ENCODE measurements at regions not wholly inside any gene's neighbourhood (a gene's known extent, or its start where the extent isn't known, plus 50 kb on each side); places are given as distances from the start of the nearest gene placed in this dataset.
"Not testable (repeated sequence)": the region's sequence is repeated elsewhere in the genome, so short reads cannot be mapped to it uniquely, and the experiment has no call there.

- WGBS (ENCODE audit: insufficient coverage) = no CpG with 5 or more reads among the region's 3 CpGs
- Histone ChIP-seq H3K4me3 (ENCODE audit: control insufficient read depth in 1 of 7, extremely low read depth in 1 of 7, insufficient read depth in 4 of 7, low read depth in 2 of 7, low read length in 6 of 7) (no peak overlapping the region), H3K36me3 (ENCODE audit: control insufficient read depth in 4 of 4, insufficient read depth in 4 of 4, low read length in 3 of 4) (no peaks in the 10 kb centered on the region), H3K27ac (ENCODE audit: insufficient read depth in 1 of 2, low read depth in 1 of 2, low read length in 2 of 2, poor library complexity in 1 of 2, severe bottlenecking in 2 of 2) (no peak overlapping the region), H3K27me3 (replicated peaks in 2 of 5; ENCODE audit: control insufficient read depth in 4 of 5, insufficient read depth in 5 of 5, low read length in 4 of 5) (no peaks in the 10 kb centered on the region), H3K4me1 (ENCODE audit: control extremely low read depth in 1 of 4, control insufficient read depth in 4 of 4, insufficient read depth in 4 of 4, low read length in 3 of 4) (peaks cover 0 to 3% (median 0%) of the 10 kb centered on the region in 4 experiments), H3K9me3 (ENCODE audit: control extremely low read depth in 1 of 5, control insufficient read depth in 4 of 5, insufficient read depth in 2 of 5, low read depth in 1 of 5, low read length in 4 of 5) (no peaks in the 10 kb centered on the region)
- POLR2A ChIA-PET = no interaction called here
- CTCF ChIA-PET = no interaction called here
- no peak for DNase-seq
These were observed 55.4 kb upstream of the KLF14 start for GRCh38 chr7:130789436-130789835.

GRCh38 chr7:130791746-130792145 lies 57.7 kb upstream of the KLF14 start:
- POLR2A ChIA-PET = no interaction called here
- Histone ChIP-seq H3K4me3 (ENCODE audit: control insufficient read depth in 1 of 7, extremely low read depth in 1 of 7, insufficient read depth in 4 of 7, low read depth in 2 of 7, low read length in 6 of 7) (no peak overlapping the region), H3K27me3 (replicated peaks in 2 of 5; ENCODE audit: control insufficient read depth in 4 of 5, insufficient read depth in 5 of 5, low read length in 4 of 5) (no peaks in the 10 kb centered on the region), H3K4me1 (ENCODE audit: control extremely low read depth in 1 of 4, control insufficient read depth in 4 of 4, insufficient read depth in 4 of 4, low read length in 3 of 4) (peaks cover 0 to 3% (median 0%) of the 10 kb centered on the region in 4 experiments), H3K36me3 (ENCODE audit: control insufficient read depth in 4 of 4, insufficient read depth in 4 of 4, low read length in 3 of 4) (no peaks in the 10 kb centered on the region), H3K9me3 (ENCODE audit: control extremely low read depth in 1 of 5, control insufficient read depth in 4 of 5, insufficient read depth in 2 of 5, low read depth in 1 of 5, low read length in 4 of 5) (no peaks in the 10 kb centered on the region), H3K27ac (ENCODE audit: insufficient read depth in 1 of 2, low read depth in 1 of 2, low read length in 2 of 2, poor library complexity in 1 of 2, severe bottlenecking in 2 of 2) (no peak overlapping the region)
- WGBS (ENCODE audit: insufficient coverage) = 100% methylated on average over 1 of the region's 4 CpGs
- CTCF ChIA-PET = no interaction called here
- no peak for DNase-seq

- no peak overlapping the region for H3K27ac ChIP-seq (ENCODE audit: insufficient read depth in 1 of 2, low read depth in 1 of 2, low read length in 2 of 2, poor library complexity in 1 of 2, severe bottlenecking in 2 of 2)
- DNase-seq = no peak
- POLR2A ChIA-PET = no interaction called here
- H3K4me1 ChIP-seq (ENCODE audit: control extremely low read depth in 1 of 4, control insufficient read depth in 4 of 4, insufficient read depth in 4 of 4, low read length in 3 of 4) = peaks cover 0 to 3% (median 0%) of the 10 kb centered on the region in 4 experiments
- 100% methylated on average over 2 of the region's 9 CpGs for WGBS (ENCODE audit: insufficient coverage)
- H3K27me3 ChIP-seq (replicated peaks in 2 of 5; ENCODE audit: control insufficient read depth in 4 of 5, insufficient read depth in 5 of 5, low read length in 4 of 5) = no peaks in the 10 kb centered on the region
- no peaks in the 10 kb centered on the region for H3K9me3 ChIP-seq (ENCODE audit: control extremely low read depth in 1 of 5, control insufficient read depth in 4 of 5, insufficient read depth in 2 of 5, low read depth in 1 of 5, low read length in 4 of 5)
- no peak overlapping the region for H3K4me3 ChIP-seq (ENCODE audit: control insufficient read depth in 1 of 7, extremely low read depth in 1 of 7, insufficient read depth in 4 of 7, low read depth in 2 of 7, low read length in 6 of 7)
- CTCF ChIA-PET = no interaction called here
- no peaks in the 10 kb centered on the region for H3K36me3 ChIP-seq (ENCODE audit: control insufficient read depth in 4 of 4, insufficient read depth in 4 of 4, low read length in 3 of 4)
These were observed 60.0 kb upstream of the KLF14 start for GRCh38 chr7:130793855-130794618.

GRCh38 chr7:130794619-130794922 lies 60.6 kb upstream of the KLF14 start:
- no peaks in the 10 kb centered on the region for H3K9me3 ChIP-seq (ENCODE audit: control extremely low read depth in 1 of 5, control insufficient read depth in 4 of 5, insufficient read depth in 2 of 5, low read depth in 1 of 5, low read length in 4 of 5)
- no peaks in the 10 kb centered on the region for H3K27me3 ChIP-seq (replicated peaks in 2 of 5; ENCODE audit: control insufficient read depth in 4 of 5, insufficient read depth in 5 of 5, low read length in 4 of 5)
- DNase-seq = no peak
- 100% methylated on average over 2 of the region's 3 CpGs for WGBS (ENCODE audit: insufficient coverage)
- ChIA-PET POLR2A (interaction anchor here (0.6 kb wide), 1 partner anchor 655 kb away, joined by 3 read pairs; no protein-coding TSS in a partner anchor), CTCF (no interaction called here)
- no peaks in the 10 kb centered on the region for H3K36me3 ChIP-seq (ENCODE audit: control insufficient read depth in 4 of 4, insufficient read depth in 4 of 4, low read length in 3 of 4)
- no peak overlapping the region for H3K27ac ChIP-seq (ENCODE audit: insufficient read depth in 1 of 2, low read depth in 1 of 2, low read length in 2 of 2, poor library complexity in 1 of 2, severe bottlenecking in 2 of 2)
- H3K4me3 ChIP-seq (ENCODE audit: control insufficient read depth in 1 of 7, extremely low read depth in 1 of 7, insufficient read depth in 4 of 7, low read depth in 2 of 7, low read length in 6 of 7) = no peak overlapping the region
- H3K4me1 ChIP-seq (ENCODE audit: control extremely low read depth in 1 of 4, control insufficient read depth in 4 of 4, insufficient read depth in 4 of 4, low read length in 3 of 4) = no peaks in the 10 kb centered on the region

- H3K27ac ChIP-seq (ENCODE audit: insufficient read depth in 1 of 2, low read depth in 1 of 2, low read length in 2 of 2, poor library complexity in 1 of 2, severe bottlenecking in 2 of 2); H3K4me3 ChIP-seq (ENCODE audit: control insufficient read depth in 1 of 7, extremely low read depth in 1 of 7, insufficient read depth in 4 of 7, low read depth in 2 of 7, low read length in 6 of 7); DNase-seq; CTCF ChIA-PET; H3K27me3 ChIP-seq (replicated peaks in 2 of 5; ENCODE audit: control insufficient read depth in 4 of 5, insufficient read depth in 5 of 5, low read length in 4 of 5); H3K9me3 ChIP-seq (ENCODE audit: control extremely low read depth in 1 of 5, control insufficient read depth in 4 of 5, insufficient read depth in 2 of 5, low read depth in 1 of 5, low read length in 4 of 5); H3K4me1 ChIP-seq (ENCODE audit: control extremely low read depth in 1 of 4, control insufficient read depth in 4 of 4, insufficient read depth in 4 of 4, low read length in 3 of 4); H3K36me3 ChIP-seq (ENCODE audit: control insufficient read depth in 4 of 4, insufficient read depth in 4 of 4, low read length in 3 of 4); POLR2A ChIA-PET: not testable (repeated sequence)
- no CpG with 5 or more reads among the region's 2 CpGs for WGBS (ENCODE audit: insufficient coverage)
These were observed 62.4 kb upstream of the KLF14 start for GRCh38 chr7:130796425-130796824.

- ChIA-PET POLR2A (no interaction called here), CTCF (interaction anchor here (1.0 kb wide), 1 partner anchor 15 kb away, joined by 3 read pairs; no protein-coding TSS in a partner anchor)
- 92% methylated on average over 2 of the region's 3 CpGs for WGBS (ENCODE audit: insufficient coverage)
These were observed 69.1 kb upstream of the KLF14 start for GRCh38 chr7:130803127-130803526.

GRCh38 chr7:130804220-130804619 lies 70.2 kb upstream of the KLF14 start:
- 100% methylated on average over 3 of the region's 3 CpGs for WGBS (ENCODE audit: insufficient coverage)
- ChIA-PET CTCF (interaction anchor here (0.7 to 0.9 kb wide), 2 partner anchors 17 to 82 kb away, joined by 3 read pairs; no protein-coding TSS in a partner anchor), POLR2A (no interaction called here)
- Histone ChIP-seq H3K9me3 (ENCODE audit: control extremely low read depth in 1 of 5, control insufficient read depth in 4 of 5, insufficient read depth in 2 of 5, low read depth in 1 of 5, low read length in 4 of 5) (no peaks in the 10 kb centered on the region), H3K4me1 (ENCODE audit: control extremely low read depth in 1 of 4, control insufficient read depth in 4 of 4, insufficient read depth in 4 of 4, low read length in 3 of 4) (no peaks in the 10 kb centered on the region), H3K27me3 (replicated peaks in 2 of 5; ENCODE audit: control insufficient read depth in 4 of 5, insufficient read depth in 5 of 5, low read length in 4 of 5) (peaks cover 0 to 2% (median 0%) of the 10 kb centered on the region in 5 experiments), H3K27ac (ENCODE audit: insufficient read depth in 1 of 2, low read depth in 1 of 2, low read length in 2 of 2, poor library complexity in 1 of 2, severe bottlenecking in 2 of 2) (no peak overlapping the region), H3K4me3 (ENCODE audit: control insufficient read depth in 1 of 7, extremely low read depth in 1 of 7, insufficient read depth in 4 of 7, low read depth in 2 of 7, low read length in 6 of 7) (no peak overlapping the region), H3K36me3 (ENCODE audit: control insufficient read depth in 4 of 4, insufficient read depth in 4 of 4, low read length in 3 of 4) (no peaks in the 10 kb centered on the region)
- no peak for DNase-seq

More at GRCh38 chr7:130803127-130803526, 69.1 kb upstream of the KLF14 start:
- H3K4me3 ChIP-seq (ENCODE audit: control insufficient read depth in 1 of 7, extremely low read depth in 1 of 7, insufficient read depth in 4 of 7, low read depth in 2 of 7, low read length in 6 of 7) = no peak overlapping the region
- no peaks in the 10 kb centered on the region for H3K9me3 ChIP-seq (ENCODE audit: control extremely low read depth in 1 of 5, control insufficient read depth in 4 of 5, insufficient read depth in 2 of 5, low read depth in 1 of 5, low read length in 4 of 5)
- no peak for DNase-seq
- peaks cover 0 to 2% (median 0%) of the 10 kb centered on the region in 5 experiments for H3K27me3 ChIP-seq (replicated peaks in 2 of 5; ENCODE audit: control insufficient read depth in 4 of 5, insufficient read depth in 5 of 5, low read length in 4 of 5)
- no peak overlapping the region for H3K27ac ChIP-seq (ENCODE audit: insufficient read depth in 1 of 2, low read depth in 1 of 2, low read length in 2 of 2, poor library complexity in 1 of 2, severe bottlenecking in 2 of 2)
- no peaks in the 10 kb centered on the region for H3K36me3 ChIP-seq (ENCODE audit: control insufficient read depth in 4 of 4, insufficient read depth in 4 of 4, low read length in 3 of 4)
- H3K4me1 ChIP-seq (ENCODE audit: control extremely low read depth in 1 of 4, control insufficient read depth in 4 of 4, insufficient read depth in 4 of 4, low read length in 3 of 4) = no peaks in the 10 kb centered on the region
